NCI-H460 (cell line): ENCODE measurements at regions not wholly inside any gene's neighbourhood (a gene's known extent, or its start where the extent isn't known, plus 50 kb on each side); places are given as distances from the start of the nearest gene placed in this dataset.
A peak's percentile ranks its signal among the peaks of the same experiment; 100 is the strongest.

Experiments used
- DNase-seq: peaks from one replicate; pipeline ENCODE4 v3.0.0-alpha.2; 2016; ENCODE audit warnings: low read depth; ENCODE audit errors: extremely low read depth

- DNase-seq, result no peak
Observed at GRCh38 chr22:26732284-26732683, 74.9 kb downstream of the MIAT start.

GRCh38 chr22:26734339-26735018 lies 77.1 kb downstream of the MIAT start:
- no peak for DNase-seq

GRCh38 chr22:26735019-26735409 lies 77.6 kb downstream of the MIAT start:
- DNase-seq, result no peak

- DNase-seq, result no peak
Observed at GRCh38 chr22:26737262-26737661, 79.9 kb downstream of the MIAT start.

GRCh38 chr22:26740253-26740652 lies 82.9 kb downstream of the MIAT start:
- DNase-seq, result no peak

- DNase-seq, result no peak
Observed at GRCh38 chr22:26743149-26743548, 85.8 kb downstream of the MIAT start.

- DNase-seq, result no peak
Observed at GRCh38 chr22:26744892-26745808, 87.8 kb downstream of the MIAT start.

- no peak for DNase-seq
Observed at GRCh38 chr22:26746311-26746710, 88.9 kb downstream of the MIAT start.

GRCh38 chr22:26748845-26749244 lies 91.5 kb downstream of the MIAT start:
- DNase-seq, result no peak

GRCh38 chr22:26751217-26751616 lies 93.8 kb downstream of the MIAT start:
- DNase-seq, result no peak

GRCh38 chr22:26753125-26753862 lies 95.9 kb downstream of the MIAT start:
- DNase-seq, result no peak

- DNase-seq, result peak; percentile 28
Observed at GRCh38 chr22:26756675-26757293, 99.4 kb downstream of the MIAT start.

GRCh38 chr22:26757496-26757895 lies 100.1 kb downstream of the MIAT start:
- no peak for DNase-seq

- no peak for DNase-seq
Observed at GRCh38 chr22:26762503-26763472, 105.4 kb downstream of the MIAT start.

GRCh38 chr22:26763633-26764361 lies 106.4 kb downstream of the MIAT start:
- peak; percentile 35 for DNase-seq

- no peak for DNase-seq
Observed at GRCh38 chr22:26766510-26767350, 109.3 kb downstream of the MIAT start.

- no peak for DNase-seq
Observed at GRCh38 chr22:26767351-26768155, 110.2 kb downstream of the MIAT start.
